Thyroid gland (tissue), 4 donors: ENCODE measurements at regions not wholly inside any gene's neighbourhood (a gene's known extent, or its start where the extent isn't known, plus 50 kb on each side); places are given as distances from the start of the nearest gene placed in this dataset.

ENCODE experiments used
- DNase-seq, 2 donors: peaks; one replicate each; pipeline ENCODE4 v3.0.0-alpha.2; 2019
- H3K27ac ChIP-seq, 3 donors: fragments of 200-600 bp; sonication (generic); 1 replicate in 2 of 3; 2 replicates in 1 of 3; pipeline ENCODE4 v1.5.1; 2016 to 2019; ENCODE audit warnings: mild to moderate bottlenecking in 1 of 3, moderate library complexity in 1 of 3
- H3K27me3 ChIP-seq: fragments of 200-600 bp; sonication (generic); one replicate; pipeline ENCODE4 v1.5.1; 2019
- H3K36me3 ChIP-seq, 2 donors: fragments of 200-600 bp; sonication (generic); one replicate each; pipeline ENCODE4 v1.5.1; 2016 to 2019
- H3K4me1 ChIP-seq, 2 donors: fragments of 200-600 bp; sonication (generic); one replicate each; pipeline ENCODE4 v1.5.1; 2017 to 2019
- H3K4me3 ChIP-seq, 3 donors: fragments of 200-600 bp; sonication (generic); replicated peaks in 1 of 3; 1 replicate in 2 of 3; 2 replicates in 1 of 3; pipeline ENCODE4 v1.5.1; 2016; ENCODE audit warnings: mild to moderate bottlenecking in 1 of 3
- H3K9me3 ChIP-seq: fragments of 200-600 bp; sonication (generic); one replicate; pipeline ENCODE4 v1.5.1; 2017
- POLR2A ChIP-seq, 2 donors: fragments of 450-650 bp; IDR thresholded peaks; one replicate each; pipeline ENCODE4 v1.6.1; 2017; ENCODE audit warnings: antibody characterized with exemption in 2 of 2, mild to moderate bottlenecking in 2 of 2, moderate library complexity in 1 of 2
- whole genome bisulfite sequencing, 2 donors: methylation state at CpG; one replicate each; pipeline ENCODE4 v1.1.5; 2017; 5-methylcytosine and 5-hydroxymethylcytosine counted together
- intact Hi-C: fragments of 100-400 bp; cut with DNase I; formaldehyde crosslinking; loops from one replicate; pipeline ENCODE4 v1.15.1; 2023
- TF ChIP-seq, protein P1 (sequence below), 6 experiments: fragments of 200-600 bp in 3 of 6; fragments of 450-650 bp in 3 of 6; sonication (generic) in 3 of 6; IDR thresholded peaks; one replicate each; pipeline ENCODE4 v1.5.1; 2016 to 2019; ENCODE audit warnings: antibody characterized with exemption in 6 of 6, mild to moderate bottlenecking in 2 of 6, inconsistent platforms in 1 of 6, moderate library complexity in 1 of 6

DNA sequence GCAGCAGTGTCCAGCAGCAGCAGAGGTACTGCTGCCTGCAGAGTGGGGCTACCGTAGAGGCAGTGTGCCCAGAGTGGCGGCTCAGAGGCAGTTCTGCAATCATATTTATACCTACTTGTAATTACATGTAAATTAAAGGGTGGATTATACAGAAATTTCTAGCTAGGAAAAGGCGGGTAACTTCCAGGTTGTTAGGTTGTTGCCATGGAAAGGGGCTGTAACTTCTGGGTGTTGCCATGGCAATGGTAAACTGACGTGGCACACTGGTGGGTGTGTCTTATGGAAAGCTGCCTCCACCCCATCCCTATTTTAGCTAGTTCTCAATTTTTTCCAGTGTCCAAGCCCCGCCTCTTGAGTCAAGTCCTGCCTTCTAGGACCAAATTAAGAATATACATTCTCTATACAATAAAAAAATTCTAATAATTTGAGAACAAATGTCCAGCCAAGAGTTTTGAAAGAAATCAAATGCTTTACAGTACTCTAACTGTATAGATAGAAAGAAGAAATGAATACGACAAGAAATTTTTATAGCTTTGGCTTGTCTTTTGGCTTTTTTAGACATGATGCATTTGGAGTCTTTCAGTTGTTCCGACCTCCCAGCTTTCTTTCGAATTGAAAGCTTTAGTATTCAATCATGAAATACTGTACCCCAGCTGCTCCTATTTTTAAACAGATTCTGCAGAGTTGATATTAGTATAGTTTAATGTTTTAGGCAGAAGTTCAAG is 816.6 kb downstream of the DIAPH3 start:
- H3K4me3 ChIP-seq = no peak overlapping the region
- H3K27me3 ChIP-seq = no peaks in the 10 kb centered on the region
- WGBS, 2 donors = 72 to 75% methylated on average over 8 of the region's 8 CpGs
- DNase-seq = no peak
- intact Hi-C loops = no loop called here
- no peaks in the 10 kb centered on the region for H3K9me3 ChIP-seq
- H3K27ac ChIP-seq = no peak overlapping the region
- TF ChIP-seq POLR2A (IDR thresholded peaks at IDR 0.05) = no peak
- TF ChIP-seq, protein P1, sequence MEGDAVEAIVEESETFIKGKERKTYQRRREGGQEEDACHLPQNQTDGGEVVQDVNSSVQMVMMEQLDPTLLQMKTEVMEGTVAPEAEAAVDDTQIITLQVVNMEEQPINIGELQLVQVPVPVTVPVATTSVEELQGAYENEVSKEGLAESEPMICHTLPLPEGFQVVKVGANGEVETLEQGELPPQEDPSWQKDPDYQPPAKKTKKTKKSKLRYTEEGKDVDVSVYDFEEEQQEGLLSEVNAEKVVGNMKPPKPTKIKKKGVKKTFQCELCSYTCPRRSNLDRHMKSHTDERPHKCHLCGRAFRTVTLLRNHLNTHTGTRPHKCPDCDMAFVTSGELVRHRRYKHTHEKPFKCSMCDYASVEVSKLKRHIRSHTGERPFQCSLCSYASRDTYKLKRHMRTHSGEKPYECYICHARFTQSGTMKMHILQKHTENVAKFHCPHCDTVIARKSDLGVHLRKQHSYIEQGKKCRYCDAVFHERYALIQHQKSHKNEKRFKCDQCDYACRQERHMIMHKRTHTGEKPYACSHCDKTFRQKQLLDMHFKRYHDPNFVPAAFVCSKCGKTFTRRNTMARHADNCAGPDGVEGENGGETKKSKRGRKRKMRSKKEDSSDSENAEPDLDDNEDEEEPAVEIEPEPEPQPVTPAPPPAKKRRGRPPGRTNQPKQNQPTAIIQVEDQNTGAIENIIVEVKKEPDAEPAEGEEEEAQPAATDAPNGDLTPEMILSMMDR (IDR thresholded peaks at IDR 0.05) = no peak
- no peaks in the 10 kb centered on the region for H3K36me3 ChIP-seq
- no peaks in the 10 kb centered on the region for H3K4me1 ChIP-seq

DNA sequence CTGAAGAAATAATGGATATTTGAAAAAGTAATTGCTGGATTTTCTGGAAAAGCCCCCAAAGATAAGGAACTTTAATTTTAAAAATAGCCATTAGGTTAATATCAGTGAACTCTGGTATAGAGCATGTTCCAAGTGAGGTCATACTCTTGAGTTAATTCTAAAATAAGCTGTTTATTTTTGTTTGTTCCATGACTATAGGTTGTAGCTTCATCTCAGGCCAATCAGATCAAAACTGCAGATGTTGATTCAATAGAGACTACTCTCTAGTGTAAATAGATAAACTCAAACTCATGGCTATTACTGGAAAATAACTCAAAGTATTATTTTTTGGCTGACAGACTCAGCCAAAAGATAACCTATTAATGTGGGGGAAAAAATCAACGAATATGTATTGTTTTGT is 815.1 kb downstream of the DIAPH3 start:
- Histone ChIP-seq H3K9me3 (no peaks in the 10 kb centered on the region), H3K36me3 (no peaks in the 10 kb centered on the region), H3K4me1 (no peaks in the 10 kb centered on the region), H3K27me3 (no peaks in the 10 kb centered on the region), H3K27ac (no peak overlapping the region), H3K4me3 (no peak overlapping the region)
- TF ChIP-seq, protein P1 (IDR thresholded peaks at IDR 0.05) = no peak
- TF ChIP-seq POLR2A (IDR thresholded peaks at IDR 0.05) = no peak
- intact Hi-C loops = no loop called here
- no peak for DNase-seq
- 50 to 57% methylated on average over 1 of the region's 1 CpG for WGBS, 2 donors

DNA sequence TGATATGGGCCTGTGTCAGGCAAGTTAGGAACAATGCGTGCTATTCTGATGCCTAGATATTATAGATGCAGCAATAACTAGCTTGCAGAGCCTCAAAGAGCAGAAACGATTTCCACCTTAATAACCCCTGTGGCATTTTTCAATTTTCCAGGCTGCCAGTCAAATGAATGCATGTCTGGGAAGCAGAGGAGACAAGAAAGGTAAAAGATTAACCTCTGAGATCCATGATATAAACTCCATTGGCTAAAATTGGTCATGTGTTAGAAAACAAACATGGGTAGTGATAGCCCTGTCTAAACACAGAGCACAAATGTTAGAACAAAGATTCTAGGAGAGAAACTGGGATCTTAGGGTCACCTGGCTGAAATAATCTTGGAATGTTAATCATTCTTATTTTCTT is 811.1 kb downstream of the DIAPH3 start:
- DNase-seq = no peak
- no peaks in the 10 kb centered on the region for H3K27me3 ChIP-seq
- no peaks in the 10 kb centered on the region for H3K4me1 ChIP-seq
- no peaks in the 10 kb centered on the region for H3K36me3 ChIP-seq
- no peak for TF ChIP-seq POLR2A (IDR thresholded peaks at IDR 0.05)
- TF ChIP-seq, protein P1 (IDR thresholded peaks at IDR 0.05) = no peak
- intact Hi-C loops = no loop called here
- WGBS, 2 donors = 71 to 79% methylated on average over 2 of the region's 2 CpGs
- no peak overlapping the region for H3K4me3 ChIP-seq
- H3K9me3 ChIP-seq = no peaks in the 10 kb centered on the region
- H3K27ac ChIP-seq = no peak overlapping the region

DNA sequence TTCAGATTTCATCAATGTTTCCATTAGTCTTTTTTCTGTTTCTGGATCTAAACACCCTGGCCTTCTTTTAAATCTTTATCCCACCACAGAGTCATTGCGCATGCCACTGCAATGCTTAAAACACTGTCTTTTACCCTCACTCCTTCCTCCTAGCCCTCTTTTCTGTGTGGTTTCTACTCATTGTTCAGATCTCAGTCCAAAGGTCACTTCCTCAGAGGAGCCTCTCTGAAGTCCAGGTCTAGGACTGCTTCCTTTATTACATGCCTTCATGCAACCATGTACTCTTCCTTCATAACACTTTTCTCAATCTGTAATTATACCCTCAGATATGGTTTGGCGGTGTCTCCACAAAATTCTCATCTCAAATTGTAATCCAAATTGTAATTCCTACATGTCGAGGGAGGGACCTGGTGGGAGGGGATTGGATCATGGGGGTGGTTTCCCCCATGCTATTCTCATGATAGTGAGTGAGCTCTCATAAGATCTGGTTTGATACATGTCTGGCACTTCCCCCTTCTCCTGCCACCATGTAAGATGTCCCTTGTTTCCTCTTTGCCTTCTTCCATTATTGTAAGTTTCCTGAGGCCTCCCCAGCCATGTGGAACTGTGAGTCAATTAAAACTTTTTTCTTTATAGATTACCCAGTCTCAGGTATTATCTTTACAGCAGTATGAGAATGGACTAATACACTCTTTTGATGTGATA is 808.9 kb downstream of the DIAPH3 start:
- WGBS, 2 donors = 92 to 97% methylated on average over 3 of the region's 3 CpGs

More for the DNA sequence above, 808.9 kb downstream of the DIAPH3 start:
- Histone ChIP-seq H3K27me3 (no peaks in the 10 kb centered on the region), H3K36me3 (no peaks in the 10 kb centered on the region), H3K4me3 (no peak overlapping the region), H3K9me3 (no peaks in the 10 kb centered on the region), H3K4me1 (no peaks in the 10 kb centered on the region), H3K27ac (no peak overlapping the region)
- intact Hi-C loops = no loop called here
- TF ChIP-seq POLR2A (IDR thresholded peaks at IDR 0.05) = no peak
- TF ChIP-seq, protein P1 (IDR thresholded peaks at IDR 0.05) = no peak
- no peak for DNase-seq
